IPS DF 6.9 (cell line): ENCODE measurements at regions not wholly inside any gene's neighbourhood (a gene's known extent, or its start where the extent isn't known, plus 50 kb on each side); places are given as distances from the start of the nearest gene placed in this dataset.

ENCODE experiments used
- DNase-seq: peaks from one replicate; pipeline ENCODE4 v3.0.0-alpha.2; 2013; ENCODE audit warnings: low read depth, low spot score
- H3K27ac ChIP-seq: one replicate; pipeline ENCODE4 v1.5.1; 2013; ENCODE audit warnings: low read length, control low read depth
- H3K27me3 ChIP-seq: 2 replicates; pipeline ENCODE4 v1.6.1; 2013; ENCODE audit warnings: mild to moderate bottlenecking, low read length; ENCODE audit not compliant: control insufficient read depth, insufficient read depth
- H3K36me3 ChIP-seq: 2 replicates; pipeline ENCODE4 v1.6.1; 2013; ENCODE audit warnings: low read length; ENCODE audit not compliant: control insufficient read depth, insufficient read depth
- H3K4me1 ChIP-seq: 2 replicates; pipeline ENCODE4 v1.6.1; 2013; ENCODE audit warnings: low read length; ENCODE audit not compliant: control insufficient read depth, insufficient read depth
- H3K4me3 ChIP-seq: 2 replicates; pipeline ENCODE4 v1.5.1; 2013; ENCODE audit warnings: mild to moderate bottlenecking, low read length
- H3K9me3 ChIP-seq: 2 replicates; pipeline ENCODE4 v1.6.1; 2013; ENCODE audit warnings: low read length, inconsistent platforms; ENCODE audit not compliant: control insufficient read depth, insufficient read depth
- WGBS: extraction: QIAGEN DNeasy Blood & Tissue Kit; methylation state at CpG from one replicate; pipeline ENCODE4 v1.1.7; 2013; ENCODE audit warnings: mixed read lengths, missing lambda C conversion rate; ENCODE audit not compliant: insufficient read length, insufficient coverage; 5-methylcytosine and 5-hydroxymethylcytosine counted together

DNA sequence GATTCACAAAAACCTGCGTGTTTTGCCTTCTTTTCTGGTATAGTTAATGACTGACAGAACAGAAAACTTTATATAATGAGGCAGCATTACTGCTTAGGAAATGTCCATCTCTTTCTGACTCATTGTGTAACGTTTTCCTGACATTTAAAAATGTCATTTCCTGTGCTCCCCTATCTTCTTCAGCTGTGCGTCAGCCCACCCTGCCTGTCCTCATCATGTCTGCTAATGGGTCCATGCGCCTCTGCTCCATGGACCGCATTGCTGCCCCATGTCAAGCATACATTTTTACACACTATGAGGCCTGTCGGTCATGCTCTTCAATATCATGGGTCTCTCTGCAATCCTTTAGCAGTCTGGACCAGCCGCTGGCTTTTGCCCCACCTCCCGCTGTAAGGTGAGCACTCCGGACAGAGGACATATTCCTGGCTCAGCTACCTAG, 234.3 kb downstream of the CDCA7 start:
- DNase-seq, result no peak
- whole genome bisulfite sequencing, result no CpG with 5 or more reads among the region's 9 CpGs

DNA sequence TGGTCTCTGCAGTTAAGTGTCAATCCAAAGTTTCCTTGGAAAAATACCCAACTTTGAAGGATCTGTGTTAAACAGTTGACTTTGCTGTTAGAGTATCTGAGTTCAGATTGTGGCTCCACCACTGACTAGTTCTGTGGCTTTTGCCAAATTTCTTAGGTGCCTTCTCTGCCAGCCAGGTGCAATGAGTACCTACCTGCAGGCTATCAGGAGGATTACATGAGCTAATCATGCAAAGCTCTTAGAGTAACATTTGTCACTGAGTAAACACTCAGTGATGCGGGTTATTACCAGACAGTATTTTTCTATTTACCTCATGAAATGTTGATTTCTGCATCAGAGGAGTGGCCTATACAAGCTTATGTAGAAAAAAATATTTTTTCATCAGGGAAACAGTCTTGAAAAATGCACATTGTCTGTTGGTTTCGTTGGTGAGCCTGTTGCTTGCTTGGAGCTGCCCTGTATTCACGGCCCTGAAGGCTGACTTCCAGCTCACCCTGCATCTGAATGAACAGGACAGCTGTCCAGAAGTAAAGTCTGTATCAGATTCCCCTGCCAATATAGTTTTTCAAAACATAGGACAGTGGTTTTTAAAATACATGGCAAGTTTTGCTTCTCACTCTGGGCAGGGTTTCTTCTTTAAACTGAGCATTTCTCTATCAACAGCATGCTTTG, 235.1 kb downstream of the CDCA7 start:
- Histone ChIP-seq H3K27ac (no peak overlapping the region), H3K36me3 (no peaks in the 10 kb centered on the region), H3K4me3 (no peak overlapping the region), H3K9me3 (no peaks in the 10 kb centered on the region), H3K4me1 (no peaks in the 10 kb centered on the region), H3K27me3 (no peaks in the 10 kb centered on the region)
- DNase-seq, result no peak
- no CpG with 5 or more reads among the region's 3 CpGs for WGBS

More for the DNA sequence above, 234.3 kb downstream of the CDCA7 start:
- Histone ChIP-seq H3K4me1 (no peaks in the 10 kb centered on the region), H3K36me3 (no peaks in the 10 kb centered on the region), H3K27me3 (no peaks in the 10 kb centered on the region), H3K4me3 (no peak overlapping the region), H3K27ac (no peak overlapping the region), H3K9me3 (no peaks in the 10 kb centered on the region)

DNA sequence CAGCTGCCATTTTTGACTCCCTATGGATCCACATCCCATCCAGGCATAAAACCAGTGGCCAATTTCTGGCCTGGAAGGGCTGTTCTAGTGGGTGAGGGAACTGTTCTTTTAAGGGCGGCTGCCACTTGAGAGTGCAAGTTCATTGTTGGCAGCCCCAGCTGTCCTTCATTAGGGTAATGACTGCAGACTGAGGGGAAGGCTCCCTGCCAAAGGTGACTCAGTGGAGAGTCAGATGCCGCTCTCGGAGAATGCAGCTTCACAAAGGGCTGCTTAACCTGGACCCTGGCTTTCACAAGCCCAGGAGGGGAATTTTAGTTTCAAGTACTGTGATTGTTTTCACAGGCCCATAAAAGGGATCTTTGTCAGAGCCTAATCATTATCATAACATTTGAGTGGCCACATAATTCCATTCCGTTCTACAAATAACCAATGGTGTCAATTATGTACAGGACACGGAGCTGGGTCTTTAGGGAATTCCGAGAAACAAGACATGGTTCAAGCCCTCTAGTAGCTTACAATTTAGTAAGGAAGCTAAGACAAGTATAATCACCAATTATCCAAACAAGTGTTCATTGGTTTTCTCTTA, 235.7 kb downstream of the CDCA7 start:
- Histone ChIP-seq H3K9me3 (no peaks in the 10 kb centered on the region), H3K27ac (no peak overlapping the region), H3K4me1 (no peaks in the 10 kb centered on the region), H3K36me3 (no peaks in the 10 kb centered on the region), H3K27me3 (no peaks in the 10 kb centered on the region), H3K4me3 (no peak overlapping the region)
- no CpG with 5 or more reads among the region's 6 CpGs for WGBS
- no peak for DNase-seq

DNA sequence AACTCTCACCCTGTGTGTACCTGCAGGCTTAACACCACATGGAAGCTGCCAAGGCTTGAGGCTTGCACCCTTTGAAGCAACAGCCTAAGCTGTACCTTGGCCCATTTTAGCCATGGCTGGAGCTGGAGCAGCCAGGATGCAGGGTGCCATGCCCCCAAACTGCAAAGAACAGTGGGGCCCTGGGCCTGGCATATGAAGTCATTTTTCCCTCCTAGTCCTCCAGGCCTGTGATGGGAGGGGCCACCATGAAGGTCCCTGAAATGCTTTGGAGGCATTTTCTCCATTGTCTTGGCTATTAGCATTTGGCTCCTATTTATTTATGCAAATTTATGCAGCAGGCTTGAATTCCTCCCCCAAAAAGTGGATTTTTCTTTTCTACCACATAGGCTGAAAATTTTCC, 238.4 kb downstream of the CDCA7 start:
- Histone ChIP-seq H3K27ac (no peak overlapping the region), H3K9me3 (no peaks in the 10 kb centered on the region), H3K36me3 (no peaks in the 10 kb centered on the region), H3K27me3 (no peaks in the 10 kb centered on the region), H3K4me1 (no peaks in the 10 kb centered on the region), H3K4me3 (no peak overlapping the region)
- DNase-seq, result no peak

DNA sequence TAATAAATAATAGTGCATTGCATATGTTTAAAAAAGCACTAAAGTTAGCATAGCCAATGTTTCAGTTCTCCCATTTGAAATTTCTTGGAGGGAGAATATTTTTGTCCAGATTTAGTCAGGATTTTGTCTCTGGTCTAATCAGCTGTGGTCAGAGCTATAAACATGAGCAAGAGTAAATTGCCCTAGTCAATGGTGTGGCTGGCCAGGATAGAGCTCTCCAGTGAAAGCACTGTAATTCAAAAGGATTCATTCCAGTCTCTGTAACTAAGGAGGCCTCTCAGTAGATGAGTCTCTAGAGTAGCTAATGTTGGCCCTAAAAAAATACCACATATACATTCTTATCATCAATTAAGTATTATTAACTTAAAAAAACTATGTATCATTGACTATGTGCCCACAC, 241.6 kb downstream of the CDCA7 start:
- no peak overlapping the region for H3K27ac ChIP-seq
- no peak overlapping the region for H3K4me3 ChIP-seq
- no peak for DNase-seq
- H3K4me1 ChIP-seq, result no peaks in the 10 kb centered on the region
- H3K9me3 ChIP-seq, result no peaks in the 10 kb centered on the region
- no peaks in the 10 kb centered on the region for H3K27me3 ChIP-seq
- no peaks in the 10 kb centered on the region for H3K36me3 ChIP-seq

DNA sequence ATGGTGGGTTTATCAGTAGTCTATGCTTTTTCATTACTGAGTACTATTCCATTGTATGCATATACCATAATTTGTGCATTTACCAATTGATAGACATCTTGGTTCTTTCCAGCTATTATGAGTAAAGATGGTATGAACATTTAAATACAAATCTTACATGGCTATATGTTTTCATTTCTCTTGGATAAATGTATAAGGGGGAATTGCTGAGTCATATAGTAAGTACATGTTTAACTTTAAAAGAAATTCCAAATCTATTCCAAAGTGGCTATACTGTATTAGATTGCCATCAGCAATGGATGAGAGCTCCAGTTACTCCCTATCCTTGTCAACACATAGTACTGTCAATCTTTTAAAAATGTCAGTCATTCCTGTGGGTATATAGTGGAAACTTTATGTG, 243.9 kb downstream of the CDCA7 start:
- Histone ChIP-seq H3K9me3 (no peaks in the 10 kb centered on the region), H3K36me3 (no peaks in the 10 kb centered on the region), H3K27ac (no peak overlapping the region)

DNA sequence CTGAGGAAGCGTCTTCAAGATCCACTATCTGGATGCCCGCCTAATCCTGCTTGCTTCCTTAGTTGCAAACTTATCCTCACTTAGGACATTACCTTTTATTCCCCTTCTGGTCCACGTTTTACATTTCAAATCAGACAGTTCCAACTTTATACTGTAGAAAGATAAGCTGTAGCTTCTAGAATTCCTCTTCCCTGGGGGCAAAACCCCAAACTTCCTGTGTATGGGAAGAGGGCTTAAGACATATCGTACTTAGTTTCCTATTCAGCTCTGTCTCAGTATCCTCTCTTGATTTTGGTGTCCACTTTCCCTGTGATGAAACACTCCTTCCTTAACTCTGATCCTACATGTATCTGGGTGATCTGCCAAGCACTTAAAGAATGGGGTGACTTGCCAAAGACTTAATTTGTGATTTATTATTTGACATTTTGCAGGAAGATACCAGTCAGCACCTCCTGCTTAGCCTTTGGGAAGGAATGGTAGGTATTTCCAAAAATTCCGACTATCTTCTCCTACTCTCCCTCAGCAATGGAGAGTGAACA, 245.2 kb downstream of the CDCA7 start:
- WGBS, result no CpG with 5 or more reads among the region's 5 CpGs
- Histone ChIP-seq H3K36me3 (no peaks in the 10 kb centered on the region), H3K4me1 (no peaks in the 10 kb centered on the region), H3K9me3 (no peaks in the 10 kb centered on the region), H3K27me3 (no peaks in the 10 kb centered on the region), H3K4me3 (no peak overlapping the region), H3K27ac (no peak overlapping the region)
- no peak for DNase-seq

More for the DNA sequence above, 243.9 kb downstream of the CDCA7 start:
- DNase-seq, result no peak
- Histone ChIP-seq H3K27me3 (no peaks in the 10 kb centered on the region), H3K4me3 (no peak overlapping the region), H3K4me1 (no peaks in the 10 kb centered on the region)

DNA sequence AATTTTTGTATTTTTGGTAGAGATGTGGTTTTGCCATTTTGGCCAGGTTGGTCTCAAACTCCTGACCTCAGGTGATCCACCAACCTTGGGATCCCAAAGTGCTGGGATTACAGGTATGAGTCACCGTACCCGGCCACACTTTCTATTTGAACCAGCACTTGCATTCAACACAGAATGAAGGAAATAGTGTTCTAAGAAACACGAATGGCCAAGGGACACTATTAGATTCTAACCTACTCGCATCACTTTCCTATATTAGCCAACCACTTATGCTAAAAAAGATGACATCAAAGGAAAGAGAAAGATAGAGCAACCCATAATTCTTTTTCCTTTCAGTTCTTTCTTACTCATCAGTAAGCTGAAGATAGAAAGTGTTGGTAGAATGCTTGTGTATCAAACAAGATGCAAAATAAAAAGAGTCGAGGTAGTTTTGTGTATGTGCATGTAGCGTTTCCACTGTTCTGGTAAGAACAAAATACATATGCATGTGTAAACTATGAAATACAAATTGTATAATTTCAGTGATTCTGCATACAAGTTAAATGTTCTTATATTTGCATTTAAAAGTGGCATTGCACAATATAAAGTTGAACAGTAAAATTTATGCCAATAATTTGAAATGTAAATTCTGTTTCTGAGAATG, 247.6 kb downstream of the CDCA7 start:
- WGBS, result no CpG with 5 or more reads among the region's 6 CpGs
- H3K27ac ChIP-seq, result no peak overlapping the region
- no peaks in the 10 kb centered on the region for H3K4me1 ChIP-seq
- no peak for DNase-seq
- no peak overlapping the region for H3K4me3 ChIP-seq
- H3K9me3 ChIP-seq, result no peaks in the 10 kb centered on the region
- H3K27me3 ChIP-seq, result no peaks in the 10 kb centered on the region
- H3K36me3 ChIP-seq, result no peaks in the 10 kb centered on the region

DNA sequence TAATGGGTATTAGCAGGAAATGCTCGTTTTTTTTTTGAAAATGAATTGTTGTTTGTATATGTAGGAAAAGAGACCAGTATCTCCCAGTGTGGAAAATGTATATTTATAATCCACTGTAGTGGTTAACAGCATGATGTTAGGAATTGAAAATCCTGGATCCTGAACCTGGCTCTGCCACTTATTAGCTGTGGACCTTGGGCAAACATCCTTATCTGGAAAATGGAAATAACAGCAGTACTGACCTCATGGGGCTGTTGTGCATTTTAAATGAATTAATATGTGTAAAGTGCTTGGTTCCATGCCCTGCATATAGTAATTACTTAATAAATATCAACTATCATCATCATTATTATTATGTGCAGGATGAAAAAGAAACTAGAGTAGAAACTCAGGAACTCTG, 251.3 kb downstream of the CDCA7 start:
- 100% methylated on average over 1 of the region's 1 CpG for WGBS

DNA sequence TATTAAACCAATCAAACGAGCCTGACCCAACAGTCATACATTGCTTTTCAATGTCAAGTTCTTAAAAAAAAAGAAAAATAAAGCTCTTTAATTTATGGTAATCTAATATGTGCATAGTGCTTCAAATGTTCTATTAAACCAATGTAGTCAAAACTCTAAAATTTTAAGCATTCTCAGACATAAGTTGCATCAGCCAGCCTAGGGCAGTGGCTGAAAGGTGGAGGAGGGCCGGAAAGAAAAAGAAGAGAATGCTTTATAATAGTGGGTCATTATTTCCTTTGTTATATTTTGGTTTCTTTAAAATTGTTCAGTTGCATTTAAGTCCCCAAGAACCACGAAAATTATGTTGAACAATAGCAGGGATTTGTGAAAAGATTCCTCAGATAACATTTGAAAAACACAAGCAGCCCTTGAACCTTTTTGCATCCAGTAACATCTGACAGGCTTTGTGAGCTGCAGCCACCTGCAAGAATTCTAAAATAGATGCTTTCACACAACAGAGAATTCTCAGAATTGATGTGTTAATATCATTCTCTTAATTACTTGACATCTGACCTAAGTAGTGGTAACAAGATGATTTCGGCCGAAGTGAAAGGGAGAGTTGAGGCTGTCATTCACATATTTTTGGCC, 252.1 kb downstream of the CDCA7 start:
- Histone ChIP-seq H3K27me3 (no peaks in the 10 kb centered on the region), H3K9me3 (no peaks in the 10 kb centered on the region), H3K27ac (no peak overlapping the region), H3K36me3 (no peaks in the 10 kb centered on the region), H3K4me1 (no peaks in the 10 kb centered on the region), H3K4me3 (no peak overlapping the region)
- DNase-seq, result no peak
- WGBS, result no CpG with 5 or more reads among the region's 5 CpGs

More for the DNA sequence above, 251.3 kb downstream of the CDCA7 start:
- Histone ChIP-seq H3K36me3 (no peaks in the 10 kb centered on the region), H3K9me3 (no peaks in the 10 kb centered on the region), H3K27me3 (no peaks in the 10 kb centered on the region), H3K4me1 (no peaks in the 10 kb centered on the region), H3K4me3 (no peak overlapping the region), H3K27ac (no peak overlapping the region)
- DNase-seq, result no peak
